Activated T-helper 1 cell treated with anti-CD3 and anti-CD28 coated beads, Interleukin-12 subunit alpha, Interleukin-12 subunit beta, Interleukin-2, Interleukin-4 antibody, amounts not matched to agents 30 ng/mL and 10 ng/mL and 1 ng/mL, durations not matched to agents 14 hours and 24 hours and 36 hours (primary cell): ENCODE measurements at regions not wholly inside any gene's neighbourhood (a gene's known extent, or its start where the extent isn't known, plus 50 kb on each side); places are given as distances from the start of the nearest gene placed in this dataset.
A peak's percentile ranks its signal among the peaks of the same experiment; 100 is the strongest.

Experiments
- DNase-seq: peaks from one replicate; pipeline ENCODE4 v3.0.0; 2021; ENCODE audit warnings: low spot score
- H3K27ac Mint-ChIP-seq: one replicate; pipeline ENCODE4 v1.8.0; 2021; ENCODE audit warnings: mild to moderate bottlenecking, mixed read lengths
- H3K27me3 Mint-ChIP-seq: one replicate; pipeline ENCODE4 v1.8.0; 2022; ENCODE audit warnings: mild to moderate bottlenecking, moderate library complexity, mixed read lengths; ENCODE audit not compliant: insufficient read depth
- H3K36me3 Mint-ChIP-seq: one replicate; pipeline ENCODE4 v1.8.0; 2021; ENCODE audit warnings: low read depth, mixed read lengths
- H3K4me1 Mint-ChIP-seq: one replicate; pipeline ENCODE4 v1.8.0; 2021; ENCODE audit warnings: low read depth, mixed read lengths
- H3K4me3 Mint-ChIP-seq: one replicate; pipeline ENCODE4 v1.8.0; 2021; ENCODE audit warnings: mild to moderate bottlenecking, moderate library complexity, mixed read lengths
- H3K9me3 Mint-ChIP-seq: one replicate; pipeline ENCODE4 v1.8.0; 2021; ENCODE audit warnings: mixed read lengths
- intact Hi-C: fragments of 100-400 bp; cut with micrococcal nuclease; formaldehyde crosslinking; loops from one replicate; pipeline ENCODE4 v1.15.1; 2024

DNA sequence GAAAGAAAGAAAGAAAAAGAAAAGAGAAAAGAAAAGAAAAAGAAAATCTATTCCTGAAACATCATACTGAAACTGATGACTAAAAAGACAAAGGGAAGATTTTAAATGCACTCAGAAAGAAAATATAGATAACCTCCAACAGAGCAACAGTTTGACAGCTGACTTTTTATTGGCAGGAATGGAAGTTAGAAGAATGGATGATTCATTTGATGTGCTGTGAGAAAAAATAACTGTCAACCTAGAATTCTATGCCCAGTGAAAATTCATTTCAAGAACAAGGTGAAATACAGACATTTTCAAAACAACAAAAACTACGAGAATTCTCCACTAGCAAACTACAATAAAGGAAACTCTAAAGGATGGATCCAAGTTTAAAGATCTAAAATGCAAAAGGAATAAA, 50.5 kb upstream of the HSPA12A start:
- no peaks in the 10 kb centered on the region for H3K36me3 Mint-ChIP-seq
- peaks cover 8% of the 10 kb centered on the region for H3K4me1 Mint-ChIP-seq
- no peak for DNase-seq
- peaks cover 5% of the 10 kb centered on the region for H3K9me3 Mint-ChIP-seq
- intact Hi-C loops: no loop called here
- peaks cover 12% of the 10 kb centered on the region for H3K27me3 Mint-ChIP-seq
- H3K27ac Mint-ChIP-seq: no peak overlapping the region
- no peak overlapping the region for H3K4me3 Mint-ChIP-seq

DNA sequence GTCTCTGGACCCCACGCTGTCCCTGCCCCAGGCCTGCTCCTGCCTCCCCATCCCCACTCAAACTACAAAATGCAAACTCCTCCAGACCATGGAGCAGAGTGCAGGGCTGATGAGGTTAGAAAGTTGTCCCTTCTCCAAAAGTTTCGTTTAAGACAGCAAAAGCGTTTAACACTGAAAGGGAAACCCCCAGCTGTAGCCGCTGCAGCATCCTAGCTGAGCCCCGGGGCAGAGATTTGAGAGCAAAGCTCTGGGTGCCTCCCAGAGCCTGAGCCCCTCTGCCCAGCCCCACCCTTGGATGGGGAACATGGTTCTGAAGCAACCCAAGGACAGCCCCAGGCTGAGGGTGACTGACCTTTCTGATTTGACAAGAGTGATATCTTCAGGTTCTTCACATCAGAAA, 52.8 kb upstream of the ENO4 start:
- peaks cover 5% of the 10 kb centered on the region for H3K9me3 Mint-ChIP-seq
- no peaks in the 10 kb centered on the region for H3K36me3 Mint-ChIP-seq
- H3K27me3 Mint-ChIP-seq: peaks cover 15% of the 10 kb centered on the region
- H3K4me3 Mint-ChIP-seq: no peak overlapping the region
- intact Hi-C loops: loop anchor here (5.0 kb wide), 1 partner anchor 321 kb away; no protein-coding TSS in a partner anchor
- no peak for DNase-seq
- no peaks in the 10 kb centered on the region for H3K4me1 Mint-ChIP-seq
- no peak overlapping the region for H3K27ac Mint-ChIP-seq

DNA sequence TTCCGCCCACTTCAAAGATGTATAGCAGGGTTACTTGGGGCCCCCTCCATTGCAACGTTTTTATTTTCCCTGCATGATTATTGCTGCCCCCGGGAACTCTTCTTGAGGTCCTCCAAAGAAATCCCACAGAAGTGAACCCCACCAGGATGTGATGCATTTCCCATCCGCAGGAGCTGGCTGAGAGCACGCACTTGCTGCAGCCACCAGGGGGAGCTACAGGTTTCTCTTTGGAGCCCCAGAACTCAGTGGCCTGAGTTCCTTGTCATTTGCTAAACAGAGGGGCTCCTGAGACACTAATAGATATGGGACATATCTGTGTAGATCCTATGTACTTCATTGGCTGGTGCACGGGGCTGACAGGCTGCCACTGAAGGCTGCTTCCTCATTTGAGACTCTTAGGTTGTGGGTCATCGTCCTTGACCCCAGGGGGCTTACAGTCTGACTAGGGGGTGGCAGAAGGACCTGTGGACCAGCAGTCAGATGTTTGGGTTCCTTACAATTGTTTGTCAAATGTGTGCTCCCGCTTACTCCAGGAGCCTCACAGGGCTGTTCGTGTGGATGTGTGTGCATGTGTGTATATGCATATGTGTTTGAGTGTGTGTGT, 52.3 kb upstream of the ENO4 start:
- intact Hi-C loops: loop anchor here (1.0 to 5.0 kb wide), 3 partner anchors 9 to 378 kb away; no protein-coding TSS in a partner anchor
- H3K36me3 Mint-ChIP-seq: no peaks in the 10 kb centered on the region

DNA sequence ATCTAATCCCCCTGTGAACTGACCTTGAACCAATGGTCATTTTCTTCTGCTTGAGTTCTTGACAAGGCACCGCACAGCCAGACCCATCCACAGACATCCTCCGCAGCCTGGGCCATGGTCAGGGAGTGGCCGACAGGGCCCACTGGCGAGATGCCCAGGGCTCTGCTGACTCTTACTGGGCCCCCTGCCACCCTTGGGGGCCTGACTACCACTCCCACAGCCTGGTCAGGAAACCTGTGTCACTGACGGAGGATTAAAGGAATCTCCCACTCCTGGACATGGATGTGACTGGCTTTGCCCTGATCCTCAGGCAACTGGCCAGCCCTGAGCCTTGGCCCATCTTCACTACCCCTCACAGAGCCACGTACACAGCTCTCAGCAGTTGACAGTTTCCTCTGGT, 50.4 kb upstream of the ENO4 start:
- no peak for DNase-seq
- H3K27me3 Mint-ChIP-seq: peaks cover 13% of the 10 kb centered on the region
- H3K4me1 Mint-ChIP-seq: no peaks in the 10 kb centered on the region
- intact Hi-C loops: loop anchor here (5.0 kb wide), 1 partner anchor 318 kb away; no protein-coding TSS in a partner anchor
- H3K27ac Mint-ChIP-seq: no peak overlapping the region
- no peaks in the 10 kb centered on the region for H3K36me3 Mint-ChIP-seq
- no peak overlapping the region for H3K4me3 Mint-ChIP-seq
- H3K9me3 Mint-ChIP-seq: no peaks in the 10 kb centered on the region

More for the DNA sequence above, 52.3 kb upstream of the ENO4 start:
- peak; percentile 25 for DNase-seq
- Mint-ChIP-seq H3K4me3 (no peak overlapping the region), H3K9me3 (peaks cover 5% of the 10 kb centered on the region), H3K27ac (no peak overlapping the region), H3K4me1 (no peaks in the 10 kb centered on the region), H3K27me3 (peaks cover 13% of the 10 kb centered on the region)
